ENCODE measurements at regions not wholly inside any gene's neighbourhood (a gene's known extent, or its start where the extent isn't known, plus 50 kb on each side); places are given as distances from the start of the nearest gene placed in this dataset.

DNA sequence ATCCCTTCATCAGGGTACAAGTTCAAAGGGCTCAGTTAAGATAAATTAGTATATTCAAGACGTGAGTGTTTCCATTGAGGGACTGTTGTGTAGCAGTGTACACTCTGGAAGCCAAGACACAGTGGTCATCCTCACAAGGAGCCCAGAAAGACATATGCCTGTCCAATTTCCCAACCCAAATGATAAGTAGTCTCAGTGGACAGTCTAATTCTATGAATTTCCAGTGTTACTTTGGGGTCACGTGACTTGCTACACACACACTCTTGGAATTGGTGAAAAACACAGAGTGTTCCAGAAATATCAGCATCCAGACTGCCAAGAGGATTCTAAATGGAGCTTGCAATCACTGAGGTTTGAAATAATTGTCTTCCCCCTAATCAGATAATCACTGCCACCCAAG, 365.1 kb downstream of the WDR11 start:
- CTCF ChIA-PET = no interaction called here
- peaks cover 0 to 8% of the 10 kb centered on the region in 2 donors for H3K27me3 Mint-ChIP-seq
- no peak overlapping the region for H3K27ac Mint-ChIP-seq
- DNase-seq (no peak), ATAC-seq (replicated peaks in 1 of 4) (no peak)
- H3K9me3 Mint-ChIP-seq = no peaks in the 10 kb centered on the region
- POLR2A ChIA-PET = no interaction called here
- H3K4me1 Mint-ChIP-seq = no peaks in the 10 kb centered on the region
- no peaks in the 10 kb centered on the region for H3K36me3 Mint-ChIP-seq
- H3K9me3 ChIP-seq = no peaks in the 10 kb centered on the region
- H3K27ac ChIP-seq (ENCODE audit: low read length) = no peak overlapping the region
- WGBS (ENCODE audit: insufficient coverage) = no CpG with 5 or more reads among the region's 2 CpGs
- no peaks in the 10 kb centered on the region for H3K27me3 ChIP-seq (replicated peaks in 1 of 2; ENCODE audit: control insufficient read depth in 2 of 2, extremely low read depth in 1 of 2, insufficient read depth in 2 of 2, low read length in 1 of 2)
- no peak overlapping the region for H3K4me3 Mint-ChIP-seq
- H3K4me1 ChIP-seq (ENCODE audit: control insufficient read depth in 1 of 2, extremely low read depth in 1 of 2, insufficient read depth in 2 of 2, low read length in 2 of 2) = no peaks in the 10 kb centered on the region
- H3K36me3 ChIP-seq (ENCODE audit: control insufficient read depth in 2 of 2, extremely low read depth in 1 of 2, insufficient read depth in 1 of 2, low read length in 1 of 2) = no peaks in the 10 kb centered on the region
- H3K4me3 ChIP-seq (ENCODE audit: control insufficient read depth in 1 of 2, extremely low read depth in 1 of 2, low read length in 1 of 2) = no peak overlapping the region

DNA sequence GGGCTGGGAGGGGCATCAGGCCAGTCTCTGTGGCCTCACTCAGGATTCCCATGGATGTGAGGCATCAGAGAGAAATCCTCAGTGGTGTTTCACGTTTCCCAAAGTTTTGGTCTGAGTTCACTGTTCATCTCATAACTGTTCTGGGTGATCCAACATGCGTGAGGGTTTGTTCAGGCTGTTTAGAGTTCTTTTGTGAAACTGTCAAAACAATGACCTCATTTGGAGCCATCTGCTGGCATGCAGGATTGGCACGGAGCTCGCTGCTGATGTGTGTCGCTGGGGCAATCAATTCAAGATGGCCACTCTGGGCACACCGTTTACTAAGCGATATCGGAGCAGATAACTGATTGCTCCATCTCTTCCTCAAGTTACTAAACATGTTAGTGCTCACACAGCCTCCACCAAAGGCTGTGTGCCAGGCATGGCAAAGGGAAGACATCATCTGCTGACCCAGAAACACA, 365.6 kb downstream of the WDR11 start:
- ATAC-seq (replicated peaks in 1 of 4) (no peak), DNase-seq (no peak)
- no peaks in the 10 kb centered on the region for H3K4me1 Mint-ChIP-seq
- CTCF ChIA-PET = no interaction called here
- no peaks in the 10 kb centered on the region for H3K36me3 Mint-ChIP-seq
- no peak overlapping the region for H3K27ac Mint-ChIP-seq
- H3K4me1 ChIP-seq (ENCODE audit: control insufficient read depth in 1 of 2, extremely low read depth in 1 of 2, insufficient read depth in 2 of 2, low read length in 2 of 2) = no peaks in the 10 kb centered on the region
- H3K36me3 ChIP-seq (ENCODE audit: control insufficient read depth in 2 of 2, extremely low read depth in 1 of 2, insufficient read depth in 1 of 2, low read length in 1 of 2) = no peaks in the 10 kb centered on the region
- H3K27me3 ChIP-seq (replicated peaks in 1 of 2; ENCODE audit: control insufficient read depth in 2 of 2, extremely low read depth in 1 of 2, insufficient read depth in 2 of 2, low read length in 1 of 2) = no peaks in the 10 kb centered on the region
- H3K27me3 Mint-ChIP-seq = peaks cover 0 to 11% of the 10 kb centered on the region in 2 donors
- H3K9me3 Mint-ChIP-seq = no peaks in the 10 kb centered on the region
- H3K4me3 Mint-ChIP-seq = no peak overlapping the region
- no peaks in the 10 kb centered on the region for H3K9me3 ChIP-seq
- no peak overlapping the region for H3K27ac ChIP-seq (ENCODE audit: low read length)
- POLR2A ChIA-PET = no interaction called here
- H3K4me3 ChIP-seq (ENCODE audit: control insufficient read depth in 1 of 2, extremely low read depth in 1 of 2, low read length in 1 of 2) = no peak overlapping the region
- WGBS (ENCODE audit: insufficient coverage) = 71% methylated on average over 7 of the region's 8 CpGs

DNA sequence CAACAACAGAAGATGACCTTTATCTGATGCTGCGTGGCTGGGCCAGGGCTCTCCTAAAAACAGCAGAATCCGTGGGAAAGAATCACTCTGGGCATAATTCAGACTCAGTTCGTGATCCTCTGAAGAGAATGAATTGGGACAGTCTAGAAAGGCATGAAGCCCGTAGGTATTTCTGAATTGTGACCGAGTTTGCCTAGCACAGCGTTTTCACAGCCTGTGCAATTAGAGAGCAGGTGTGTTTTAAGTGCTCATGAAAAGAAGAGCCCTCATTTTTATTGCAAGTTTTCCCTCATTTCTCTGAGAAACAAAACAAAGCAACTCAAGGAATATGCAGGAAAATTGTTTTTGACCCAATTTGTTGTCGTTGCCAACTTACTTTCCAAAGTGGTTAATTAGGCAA, 366.2 kb downstream of the WDR11 start:
- no peaks in the 10 kb centered on the region for H3K36me3 ChIP-seq (ENCODE audit: control insufficient read depth in 2 of 2, extremely low read depth in 1 of 2, insufficient read depth in 1 of 2, low read length in 1 of 2)
- peaks cover 0 to 11% of the 10 kb centered on the region in 2 donors for H3K27me3 Mint-ChIP-seq
- no peak overlapping the region for H3K4me3 ChIP-seq (ENCODE audit: control insufficient read depth in 1 of 2, extremely low read depth in 1 of 2, low read length in 1 of 2)
- H3K27me3 ChIP-seq (replicated peaks in 1 of 2; ENCODE audit: control insufficient read depth in 2 of 2, extremely low read depth in 1 of 2, insufficient read depth in 2 of 2, low read length in 1 of 2) = no peaks in the 10 kb centered on the region
- ATAC-seq (replicated peaks in 1 of 4) = no peak
- H3K27ac Mint-ChIP-seq = no peak overlapping the region
- H3K9me3 Mint-ChIP-seq = no peaks in the 10 kb centered on the region
- ChIA-PET CTCF (no interaction called here), POLR2A (no interaction called here)
- no peak overlapping the region for H3K27ac ChIP-seq (ENCODE audit: low read length)
- 53% methylated on average over 5 of the region's 7 CpGs for WGBS (ENCODE audit: insufficient coverage)
- H3K4me1 ChIP-seq (ENCODE audit: control insufficient read depth in 1 of 2, extremely low read depth in 1 of 2, insufficient read depth in 2 of 2, low read length in 2 of 2) = no peaks in the 10 kb centered on the region
- no peak overlapping the region for H3K4me3 Mint-ChIP-seq
- no peaks in the 10 kb centered on the region for H3K9me3 ChIP-seq
- DNase-seq = no peak
- no peaks in the 10 kb centered on the region for H3K4me1 Mint-ChIP-seq
- H3K36me3 Mint-ChIP-seq = no peaks in the 10 kb centered on the region

- DNase-seq = no peak
- peaks cover 0 to 11% of the 10 kb centered on the region in 2 donors for H3K27me3 Mint-ChIP-seq
- Histone ChIP-seq H3K9me3 (no peaks in the 10 kb centered on the region), H3K4me3 (ENCODE audit: control insufficient read depth in 1 of 2, extremely low read depth in 1 of 2, low read length in 1 of 2) (no peak overlapping the region), H3K27ac (ENCODE audit: low read length) (no peak overlapping the region), H3K36me3 (ENCODE audit: control insufficient read depth in 2 of 2, extremely low read depth in 1 of 2, insufficient read depth in 1 of 2, low read length in 1 of 2) (no peaks in the 10 kb centered on the region), H3K27me3 (replicated peaks in 1 of 2; ENCODE audit: control insufficient read depth in 2 of 2, extremely low read depth in 1 of 2, insufficient read depth in 2 of 2, low read length in 1 of 2) (no peaks in the 10 kb centered on the region), H3K4me1 (ENCODE audit: control insufficient read depth in 1 of 2, extremely low read depth in 1 of 2, insufficient read depth in 2 of 2, low read length in 2 of 2) (no peaks in the 10 kb centered on the region)
- no peak overlapping the region for H3K4me3 Mint-ChIP-seq
- ChIA-PET CTCF (no interaction called here), POLR2A (no interaction called here)
- no peak for ATAC-seq (replicated peaks in 1 of 4)
- H3K9me3 Mint-ChIP-seq = peaks cover 2 to 5% (median 3%) of the 10 kb centered on the region in 3 donors
- H3K27ac Mint-ChIP-seq = no peak overlapping the region
- H3K4me1 Mint-ChIP-seq = no peaks in the 10 kb centered on the region
- WGBS (ENCODE audit: insufficient coverage) = 89% methylated on average over 1 of the region's 3 CpGs
- H3K36me3 Mint-ChIP-seq = no peaks in the 10 kb centered on the region
These were observed 369.9 kb downstream of the WDR11 start for GRCh38 chr10:121221072-121221471.

DNA sequence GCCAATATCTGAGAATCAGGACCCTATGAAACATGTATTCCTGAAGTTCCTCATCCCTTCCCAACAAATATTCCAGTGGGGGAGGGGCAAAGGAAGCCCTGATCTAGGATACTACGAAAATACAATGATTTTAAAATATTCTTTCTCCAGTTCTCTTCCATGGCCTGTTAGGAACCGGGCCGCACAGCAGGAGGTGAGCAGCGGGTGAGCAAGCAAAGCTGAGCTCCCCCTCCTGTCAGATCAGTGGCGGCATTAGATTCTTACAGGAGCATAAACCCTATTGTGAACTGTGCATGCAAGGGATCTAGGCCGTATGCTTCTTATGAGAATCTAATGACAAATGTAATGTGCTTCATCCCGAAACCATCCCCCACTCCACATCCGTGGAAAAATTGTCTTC, 370.8 kb downstream of the WDR11 start:
- no peak overlapping the region for H3K27ac ChIP-seq (ENCODE audit: low read length)
- ATAC-seq (replicated peaks in 1 of 4) (no peak), DNase-seq (no peak)
- no peaks in the 10 kb centered on the region for H3K27me3 ChIP-seq (replicated peaks in 1 of 2; ENCODE audit: control insufficient read depth in 2 of 2, extremely low read depth in 1 of 2, insufficient read depth in 2 of 2, low read length in 1 of 2)
- CTCF ChIA-PET = no interaction called here
- Mint-ChIP-seq H3K27ac (no peak overlapping the region), H3K4me3 (no peak overlapping the region), H3K9me3 (peaks cover 2 to 5% (median 3%) of the 10 kb centered on the region in 3 donors), H3K27me3 (peaks cover 0 to 11% of the 10 kb centered on the region in 2 donors), H3K36me3 (no peaks in the 10 kb centered on the region), H3K4me1 (no peaks in the 10 kb centered on the region)
- H3K4me1 ChIP-seq (ENCODE audit: control insufficient read depth in 1 of 2, extremely low read depth in 1 of 2, insufficient read depth in 2 of 2, low read length in 2 of 2) = no peaks in the 10 kb centered on the region
- no peaks in the 10 kb centered on the region for H3K36me3 ChIP-seq (ENCODE audit: control insufficient read depth in 2 of 2, extremely low read depth in 1 of 2, insufficient read depth in 1 of 2, low read length in 1 of 2)
- POLR2A ChIA-PET = no interaction called here
- H3K9me3 ChIP-seq = no peaks in the 10 kb centered on the region
- WGBS (ENCODE audit: insufficient coverage) = 79% methylated on average over 3 of the region's 8 CpGs
- H3K4me3 ChIP-seq (ENCODE audit: control insufficient read depth in 1 of 2, extremely low read depth in 1 of 2, low read length in 1 of 2) = no peak overlapping the region

- ATAC-seq (replicated peaks in 1 of 4) (no peak), DNase-seq (no peak)
- H3K4me3 Mint-ChIP-seq = no peak overlapping the region
- H3K27ac Mint-ChIP-seq = no peak overlapping the region
- ChIA-PET POLR2A (no interaction called here), CTCF (interaction anchor here in 1 of 2 donors (0.7 kb wide), 2 partner anchors 12 to 60 kb away, joined by 3 read pairs; no protein-coding TSS in a partner anchor)
- H3K36me3 Mint-ChIP-seq = no peaks in the 10 kb centered on the region
- Histone ChIP-seq H3K4me1 (ENCODE audit: control insufficient read depth in 1 of 2, extremely low read depth in 1 of 2, insufficient read depth in 2 of 2, low read length in 2 of 2) (no peaks in the 10 kb centered on the region), H3K27ac (ENCODE audit: low read length) (no peak overlapping the region), H3K27me3 (replicated peaks in 1 of 2; ENCODE audit: control insufficient read depth in 2 of 2, extremely low read depth in 1 of 2, insufficient read depth in 2 of 2, low read length in 1 of 2) (no peaks in the 10 kb centered on the region), H3K9me3 (no peaks in the 10 kb centered on the region), H3K4me3 (ENCODE audit: control insufficient read depth in 1 of 2, extremely low read depth in 1 of 2, low read length in 1 of 2) (no peak overlapping the region), H3K36me3 (ENCODE audit: control insufficient read depth in 2 of 2, extremely low read depth in 1 of 2, insufficient read depth in 1 of 2, low read length in 1 of 2) (no peaks in the 10 kb centered on the region)
- H3K27me3 Mint-ChIP-seq = peaks cover 0 to 11% of the 10 kb centered on the region in 2 donors
- no peaks in the 10 kb centered on the region for H3K4me1 Mint-ChIP-seq
- peaks cover 2 to 9% (median 5%) of the 10 kb centered on the region in 3 donors for H3K9me3 Mint-ChIP-seq
- WGBS (ENCODE audit: insufficient coverage) = 71% methylated on average over 1 of the region's 2 CpGs
These were observed 371.7 kb downstream of the WDR11 start for GRCh38 chr10:121222842-121223241.

- H3K27me3 Mint-ChIP-seq = peaks cover 0 to 4% of the 10 kb centered on the region in 2 donors
- WGBS (ENCODE audit: insufficient coverage) = no CpG with 5 or more reads among the region's 5 CpGs
- Histone ChIP-seq H3K9me3 (no peaks in the 10 kb centered on the region), H3K27ac (ENCODE audit: low read length) (no peak overlapping the region), H3K27me3 (replicated peaks in 1 of 2; ENCODE audit: control insufficient read depth in 2 of 2, extremely low read depth in 1 of 2, insufficient read depth in 2 of 2, low read length in 1 of 2) (no peaks in the 10 kb centered on the region), H3K4me1 (ENCODE audit: control insufficient read depth in 1 of 2, extremely low read depth in 1 of 2, insufficient read depth in 2 of 2, low read length in 2 of 2) (no peaks in the 10 kb centered on the region), H3K36me3 (ENCODE audit: control insufficient read depth in 2 of 2, extremely low read depth in 1 of 2, insufficient read depth in 1 of 2, low read length in 1 of 2) (no peaks in the 10 kb centered on the region), H3K4me3 (ENCODE audit: control insufficient read depth in 1 of 2, extremely low read depth in 1 of 2, low read length in 1 of 2) (no peak overlapping the region)
- no peaks in the 10 kb centered on the region for H3K4me1 Mint-ChIP-seq
- H3K9me3 Mint-ChIP-seq = peaks cover 9% of the 10 kb centered on the region in 3 donors
- H3K36me3 Mint-ChIP-seq = no peaks in the 10 kb centered on the region
- ATAC-seq (replicated peaks in 1 of 4) = no peak
- DNase-seq = no peak
- ChIA-PET POLR2A (interaction anchor here (0.5 to 0.6 kb wide), 2 partner anchors 20 to 1884 kb away, joined by 6 to 7 read pairs; no protein-coding TSS in a partner anchor), CTCF (no interaction called here)
- H3K27ac Mint-ChIP-seq = no peak overlapping the region
- no peak overlapping the region for H3K4me3 Mint-ChIP-seq
These were observed 367.2 kb downstream of the FGFR2 start for GRCh38 chr10:121231079-121231478.
